ENCODE measurements at regions not wholly inside any gene's neighbourhood (a gene's known extent, or its start where the extent isn't known, plus 50 kb on each side); places are given as distances from the start of the nearest gene placed in this dataset.

GRCh38 chr1:11352816-11353799 is 80.1 kb downstream of the UBIAD1 start:
- TF ChIP-seq CTCF (IDR thresholded peaks at IDR 0.05) (no peak), POLR2A (IDR thresholded peaks at IDR 0.05) (no peak)
